ENCODE measurements at regions not wholly inside any gene's neighbourhood (a gene's known extent, or its start where the extent isn't known, plus 50 kb on each side); places are given as distances from the start of the nearest gene placed in this dataset.

- TF ChIP-seq CTCF (IDR thresholded peaks at IDR 0.05) (no peak), POLR2A (IDR thresholded peaks at IDR 0.05) (no peak)
Measured at GRCh38 chr2:146939991-146940685, 904.7 kb upstream of the ACVR2A start.
